ENCODE measurements at regions not wholly inside any gene's neighbourhood (a gene's known extent, or its start where the extent isn't known, plus 50 kb on each side); places are given as distances from the start of the nearest gene placed in this dataset.

- no peak overlapping the region for H3K4me2 ChIP-seq (ENCODE audit: low read length)
- no peaks in the 10 kb centered on the region for H3K4me1 ChIP-seq (ENCODE audit: control insufficient read depth in 1 of 2, insufficient read depth in 2 of 2, low read length in 2 of 2)
- no TSS peak for BruUV-seq (replicated peaks)
- H4K20me1 ChIP-seq (ENCODE audit: insufficient read depth), result no peaks in the 10 kb centered on the region
- intact Hi-C loops (cut with micrococcal nuclease), result no loop called here
- H3K79me2 ChIP-seq (ENCODE audit: insufficient read depth, low read length), result no peaks in the 10 kb centered on the region
- TF ChIP-seq ZBTB33 (IDR thresholded peaks at IDR 0.05; ENCODE audit: extremely low read depth, insufficient replicate concordance, low read length) (no peak), SIN3A (IDR thresholded peaks at IDR 0.05; ENCODE audit: low read depth) (no peak), FOSL1 (IDR thresholded peaks at IDR 0.05; ENCODE audit: low read depth) (no peak), RAD21 (IDR thresholded peaks at IDR 0.05; ENCODE audit: low read depth) (no peak), YY1 (IDR thresholded peaks at IDR 0.05; ENCODE audit: extremely low read depth, insufficient replicate concordance, low read depth, low read length) (no peak), ZFX (IDR thresholded peaks at IDR 0.05) (no peak), MAX (IDR thresholded peaks at IDR 0.05) (no peak), REST (IDR thresholded peaks at IDR 0.05; ENCODE audit: low read depth) (no peak), CEBPB (IDR thresholded peaks at IDR 0.05; ENCODE audit: low read depth) (no peak), EZH2phosphoT487 (IDR thresholded peaks at IDR 0.05; ENCODE audit: borderline replicate concordance) (no peak), EGR1 (IDR thresholded peaks at IDR 0.05; ENCODE audit: low read depth) (no peak), ATF3 (IDR thresholded peaks at IDR 0.05) (no peak), TCF7L2 (IDR thresholded peaks at IDR 0.05; ENCODE audit: borderline replicate concordance, extremely low read depth, insufficient read depth, insufficient read length) (no peak), SP1 (IDR thresholded peaks at IDR 0.05; ENCODE audit: low read depth) (no peak), POLR2AphosphoS5 (IDR thresholded peaks at IDR 0.05; ENCODE audit: low read depth, low read length) (no peak), POLR2A (IDR thresholded peaks at IDR 0.05; ENCODE audit: borderline replicate concordance, extremely low read depth, insufficient read depth, insufficient read length) (no peak), ELF1 (IDR thresholded peaks at IDR 0.05; ENCODE audit: borderline replicate concordance, low read depth) (no peak), EZH2 (IDR thresholded peaks at IDR 0.05) (no peak)
- RAD21 ChIA-PET (ENCODE audit: low non-redundant PET in 1 of 2, low total read pairs in 2 of 2, uncharacterized antibody in 2 of 2, unreplicated experiment in 2 of 2), result no interaction called here
- H3K9me3 ChIP-seq (ENCODE audit: control insufficient read depth in 1 of 2, insufficient read depth in 1 of 2, low read depth in 1 of 2, low read length in 2 of 2), result peaks cover 0 to 24% of the 10 kb centered on the region in 2 experiments; a peak in 2 of 4 replicates
- H3K27ac ChIP-seq (ENCODE audit: low read depth, low read length), result no peak overlapping the region
- H3K9ac ChIP-seq (ENCODE audit: low read length), result no peak overlapping the region
- no peaks in the 10 kb centered on the region for H3K9me2 ChIP-seq (ENCODE audit: insufficient read depth)
- CTCF ChIA-PET, result no interaction called here
- POLR2A ChIA-PET, result no interaction called here
- no peak overlapping the region for H3K4me3 ChIP-seq (replicated peaks in 1 of 2; ENCODE audit: low read depth in 1 of 2, low read length in 2 of 2)
- no peak overlapping the region for H2AFZ ChIP-seq (ENCODE audit: low read depth, low read length, poor library complexity, severe bottlenecking)
- DNase-seq (ENCODE audit: low read depth, low spot score) (no peak), ATAC-seq (no peak)
- H3K27me3 ChIP-seq (ENCODE audit: insufficient read depth, low read length), result no peaks in the 10 kb centered on the region
- no peaks in the 10 kb centered on the region for H3K36me3 ChIP-seq (ENCODE audit: control insufficient read depth in 1 of 2, insufficient read depth in 2 of 2, low read length in 2 of 2)
Observed at GRCh38 chr15:46270481-46271147, 635.8 kb downstream of the SQOR start.

All from HCT116 (cell line).